ENCODE measurements at regions not wholly inside any gene's neighbourhood (a gene's known extent, or its start where the extent isn't known, plus 50 kb on each side); places are given as distances from the start of the nearest gene placed in this dataset.

GRCh38 chr10:9745158-9745557, 1272.5 kb upstream of the CELF2 start:
- TF ChIP-seq CTCF (conservative IDR thresholded peaks at IDR 0.05) (no peak), EZH2 (IDR thresholded peaks at IDR 0.05; ENCODE audit: low read depth) (no peak)
